ENCODE measurements at regions not wholly inside any gene's neighbourhood (a gene's known extent, or its start where the extent isn't known, plus 50 kb on each side); places are given as distances from the start of the nearest gene placed in this dataset.

DNA sequence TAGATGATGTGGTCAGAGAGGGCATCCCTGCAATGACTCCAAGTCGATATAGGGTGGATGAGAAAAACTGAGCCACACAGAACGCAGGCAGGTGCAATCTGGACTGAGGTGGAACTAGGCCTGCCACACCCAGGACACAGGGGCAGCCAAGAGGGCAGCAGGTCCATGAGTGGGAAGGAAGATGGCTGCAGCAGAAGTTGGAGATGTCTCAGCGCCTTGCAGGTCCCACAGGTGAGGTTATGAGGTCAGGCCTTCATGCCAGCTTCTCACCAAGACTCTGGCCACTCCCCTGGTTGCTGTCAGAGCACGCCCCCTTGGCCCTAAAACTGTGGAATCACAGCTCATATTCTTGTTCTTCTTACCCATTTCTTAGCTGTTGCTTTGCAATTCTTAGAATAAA lies 147.7 kb upstream of the VSTM2B start:
- no peak for TF ChIP-seq CTCF (conservative IDR thresholded peaks at IDR 0.05; ENCODE audit: low read depth)
- no peak for DNase-seq (ENCODE audit: low spot score)
- ChIA-PET POLR2A (ENCODE audit: low non-redundant PET) (no interaction called here), CTCF (no interaction called here)
- H3K27ac ChIP-seq = no peak overlapping the region

DNA sequence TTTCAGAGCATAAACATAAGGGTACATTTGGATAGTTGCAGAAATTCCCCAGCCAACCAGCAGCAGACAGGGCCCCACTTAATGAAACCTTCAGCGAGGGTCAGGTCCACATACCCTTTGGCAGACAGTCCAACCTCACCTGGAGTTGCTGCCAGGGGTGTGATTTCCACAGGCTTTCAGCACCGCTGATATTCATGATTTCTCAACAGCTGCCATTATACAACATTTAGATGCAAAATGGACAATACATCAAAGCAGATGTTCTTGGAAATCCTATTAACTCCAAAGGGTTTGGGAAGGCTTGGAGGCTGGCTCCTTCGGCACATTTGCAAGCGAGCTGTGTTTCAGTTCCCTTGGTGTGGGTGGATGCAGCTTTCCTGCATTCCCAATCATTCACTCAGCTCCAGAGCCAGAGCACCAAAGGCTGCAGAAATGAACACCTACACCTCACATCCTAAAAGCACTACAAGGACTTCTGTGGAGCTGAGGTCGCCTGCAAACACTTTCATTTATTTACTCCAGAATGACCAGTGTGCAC lies 147.2 kb upstream of the VSTM2B start:
- H3K27ac ChIP-seq = no peak overlapping the region
- no peak for TF ChIP-seq CTCF (conservative IDR thresholded peaks at IDR 0.05; ENCODE audit: low read depth)
- ChIA-PET CTCF (interaction anchor here (0.6 kb wide), 1 partner anchor 149 kb away, joined by 3 read pairs; no protein-coding TSS in a partner anchor), POLR2A (ENCODE audit: low non-redundant PET) (no interaction called here)
- DNase-seq (ENCODE audit: low spot score) = no peak

- no peak overlapping the region for H3K27ac ChIP-seq
- ChIA-PET POLR2A (ENCODE audit: low non-redundant PET) (no interaction called here), CTCF (interaction anchor here (0.6 kb wide), 1 partner anchor 148 kb away, joined by 3 read pairs; no protein-coding TSS in a partner anchor)
- no peak for DNase-seq (ENCODE audit: low spot score)
- TF ChIP-seq CTCF (conservative IDR thresholded peaks at IDR 0.05; ENCODE audit: low read depth) = no peak
Observed at GRCh38 chr19:29379257-29380021, 146.4 kb upstream of the VSTM2B start.

- TF ChIP-seq CTCF (conservative IDR thresholded peaks at IDR 0.05; ENCODE audit: low read depth) = no peak
- ChIA-PET POLR2A (ENCODE audit: low non-redundant PET) (no interaction called here), CTCF (no interaction called here)
- no peak overlapping the region for H3K27ac ChIP-seq
- no peak for DNase-seq (ENCODE audit: low spot score)
Observed at GRCh38 chr19:29380581-29380980, 145.2 kb upstream of the VSTM2B start.

GRCh38 chr19:29381353-29382203 lies 144.2 kb upstream of the VSTM2B start:
- CTCF ChIA-PET = no interaction called here
- POLR2A ChIA-PET (ENCODE audit: low non-redundant PET) = no interaction called here

More at GRCh38 chr19:29381353-29382203, 144.2 kb upstream of the VSTM2B start:
- no peak for TF ChIP-seq CTCF (conservative IDR thresholded peaks at IDR 0.05; ENCODE audit: low read depth)
- no peak overlapping the region for H3K27ac ChIP-seq
- no peak for DNase-seq (ENCODE audit: low spot score)
